ENCODE measurements at regions not wholly inside any gene's neighbourhood (a gene's known extent, or its start where the extent isn't known, plus 50 kb on each side); places are given as distances from the start of the nearest gene placed in this dataset.

DNA sequence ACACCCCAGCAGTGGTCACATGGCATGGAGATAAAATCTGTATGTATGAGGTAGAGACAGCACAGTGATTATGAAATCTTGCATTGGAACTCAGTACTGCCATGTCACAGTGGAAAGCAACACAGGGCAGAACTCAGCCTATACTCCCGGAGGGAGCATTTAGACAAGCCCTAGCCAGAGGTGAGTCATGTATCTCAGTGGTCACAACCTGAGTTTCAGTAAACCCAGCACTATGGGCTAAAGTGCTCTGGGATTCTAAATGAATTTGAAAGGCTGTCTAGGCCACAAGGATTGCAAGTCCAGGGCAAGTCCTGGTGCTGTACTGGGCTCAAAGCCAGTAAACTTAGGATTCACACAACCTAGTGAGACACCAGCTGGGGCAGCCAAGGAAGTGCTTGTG, 1717.1 kb upstream of the RAG2 start:
- no peak for DNase-seq (ENCODE audit: low read depth in 2 of 3, low spot score in 2 of 3)

- DNase-seq (ENCODE audit: low read depth in 2 of 3, low spot score in 2 of 3): no peak
Measured at GRCh38 chr11:38307455-38307854, 1709.4 kb upstream of the RAG2 start.

- DNase-seq (ENCODE audit: low read depth in 2 of 3, low spot score in 2 of 3): no peak
Measured at GRCh38 chr11:38305682-38306081, 1707.6 kb upstream of the RAG2 start.

GRCh38 chr11:38304926-38305325, 1706.9 kb upstream of the RAG2 start:
- no peak for DNase-seq (ENCODE audit: low read depth in 2 of 3, low spot score in 2 of 3)

- no peak for DNase-seq (ENCODE audit: low read depth in 2 of 3, low spot score in 2 of 3)
Measured at GRCh38 chr11:38302564-38302963, 1704.5 kb upstream of the RAG2 start.

GRCh38 chr11:38300570-38300969, 1702.5 kb upstream of the RAG2 start:
- no peak for DNase-seq (ENCODE audit: low read depth in 2 of 3, low spot score in 2 of 3)

GRCh38 chr11:38296211-38296776, 1698.3 kb upstream of the RAG2 start:
- DNase-seq (ENCODE audit: low read depth in 2 of 3, low spot score in 2 of 3): no peak

DNA sequence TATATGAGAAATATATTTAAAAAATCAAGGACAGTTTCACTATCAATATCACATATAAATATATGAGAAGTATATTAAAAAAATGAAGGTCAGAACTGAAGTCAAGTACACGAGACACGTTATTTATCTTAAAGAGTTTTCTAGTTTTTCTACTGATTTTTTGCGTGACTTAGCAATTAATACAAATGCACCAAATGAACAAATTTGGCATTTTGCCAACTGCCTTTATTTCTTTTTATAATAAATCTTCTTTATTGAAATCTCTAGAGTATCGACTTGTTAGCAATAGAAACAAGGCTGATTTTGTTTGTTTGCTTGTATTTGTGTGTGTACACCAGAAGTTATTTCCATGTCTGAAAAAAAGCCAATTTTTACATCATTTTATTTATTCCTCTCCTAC, 1684.7 kb upstream of the RAG2 start:
- no peak for DNase-seq (ENCODE audit: low read depth in 2 of 3, low spot score in 2 of 3)

DNA sequence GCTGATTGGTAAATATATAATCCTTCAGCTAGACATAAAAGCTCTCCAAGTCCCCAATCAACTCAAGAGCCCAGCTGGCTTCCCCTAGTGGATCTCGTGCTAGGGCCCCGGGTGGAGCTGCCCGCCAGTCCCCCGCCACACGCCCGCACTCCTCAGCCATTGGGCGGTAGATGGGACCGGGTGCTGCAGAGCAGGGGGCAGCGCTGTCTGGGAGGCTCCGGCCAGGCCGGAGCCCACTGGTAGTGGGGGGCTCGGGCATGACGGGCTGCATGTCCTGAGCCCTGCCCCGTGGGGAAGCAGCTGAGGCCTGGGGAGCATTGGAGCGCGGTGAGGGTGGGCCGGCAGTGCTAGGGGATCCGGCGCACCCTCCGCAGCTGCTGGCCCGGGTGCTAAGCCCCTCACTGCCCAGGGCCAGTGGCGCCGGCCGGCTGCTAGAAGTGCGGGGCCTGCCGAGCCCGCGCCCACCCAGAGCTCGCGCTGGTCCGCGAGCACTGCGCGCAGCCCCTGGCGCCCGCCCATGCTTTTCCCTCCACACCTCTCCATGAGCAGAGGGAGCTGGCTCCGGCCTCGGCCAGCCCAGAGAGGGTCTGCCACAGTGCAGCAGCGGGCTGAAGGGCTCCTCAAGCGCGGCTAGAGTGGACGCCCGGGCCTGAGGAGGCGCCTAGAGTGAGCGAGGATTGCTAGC, 1680.6 kb upstream of the RAG2 start:
- no peak for DNase-seq (ENCODE audit: low read depth in 2 of 3, low spot score in 2 of 3)

DNA sequence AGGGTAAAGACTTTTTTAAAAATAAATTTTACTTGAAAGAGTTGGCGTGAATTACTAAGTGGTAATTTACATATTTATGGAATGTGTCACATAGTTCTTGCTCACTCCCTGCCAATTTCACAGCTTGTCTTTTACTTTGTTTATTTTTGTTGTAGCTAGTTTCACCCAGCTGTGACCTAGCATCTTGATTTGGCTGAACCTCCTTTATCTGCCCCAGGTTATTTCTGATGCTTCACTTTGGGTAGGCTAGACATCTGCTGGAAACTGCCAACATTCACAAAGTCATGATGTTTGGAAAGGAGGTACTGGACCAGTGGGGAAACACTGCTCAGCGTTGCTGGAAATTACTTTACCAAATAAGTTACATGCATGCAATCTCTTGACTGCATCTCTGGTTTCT, 1676.0 kb upstream of the RAG2 start:
- no peak for DNase-seq (ENCODE audit: low read depth in 2 of 3, low spot score in 2 of 3)

GRCh38 chr11:38272376-38272775, 1674.3 kb upstream of the RAG2 start:
- no peak for DNase-seq (ENCODE audit: low read depth in 2 of 3, low spot score in 2 of 3)

GRCh38 chr11:38266691-38267090, 1668.7 kb upstream of the RAG2 start:
- no peak for DNase-seq (ENCODE audit: low read depth in 2 of 3, low spot score in 2 of 3)

GRCh38 chr11:38256436-38256835, 1658.4 kb upstream of the RAG2 start:
- DNase-seq (ENCODE audit: low read depth in 2 of 3, low spot score in 2 of 3): no peak

GRCh38 chr11:38254913-38255312, 1656.9 kb upstream of the RAG2 start:
- DNase-seq (ENCODE audit: low read depth in 2 of 3, low spot score in 2 of 3): no peak

GRCh38 chr11:38252620-38253019, 1654.6 kb upstream of the RAG2 start:
- DNase-seq (ENCODE audit: low read depth in 2 of 3, low spot score in 2 of 3): no peak

GRCh38 chr11:38246451-38246850, 1648.4 kb upstream of the RAG2 start:
- DNase-seq (ENCODE audit: low read depth in 2 of 3, low spot score in 2 of 3): no peak

DNA sequence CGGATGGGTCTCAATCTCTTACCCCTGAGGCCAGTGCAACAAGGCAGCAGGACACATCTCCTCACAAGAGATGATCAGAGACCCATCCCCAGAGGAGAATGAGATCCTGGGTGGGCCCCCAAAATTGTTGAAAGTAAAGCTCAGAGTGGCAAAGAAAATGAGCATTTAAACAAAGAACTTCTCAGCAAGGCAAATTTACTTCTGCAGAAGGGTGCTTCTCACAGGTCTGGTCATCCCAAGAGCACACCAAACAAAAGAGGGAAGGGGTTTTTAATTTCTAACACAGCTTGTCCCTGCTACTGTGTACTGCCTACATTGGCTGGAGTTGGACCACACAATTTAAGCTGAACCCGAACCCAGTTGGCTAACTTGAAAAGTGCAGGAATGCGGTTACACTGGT, 1628.6 kb upstream of the RAG2 start:
- DNase-seq (ENCODE audit: low read depth in 2 of 3, low spot score in 2 of 3): peak in 2 of 3 donors; percentile 1 to 20

GRCh38 chr11:38221295-38221694, 1623.3 kb upstream of the RAG2 start:
- DNase-seq (ENCODE audit: low read depth in 2 of 3, low spot score in 2 of 3): no peak

DNA sequence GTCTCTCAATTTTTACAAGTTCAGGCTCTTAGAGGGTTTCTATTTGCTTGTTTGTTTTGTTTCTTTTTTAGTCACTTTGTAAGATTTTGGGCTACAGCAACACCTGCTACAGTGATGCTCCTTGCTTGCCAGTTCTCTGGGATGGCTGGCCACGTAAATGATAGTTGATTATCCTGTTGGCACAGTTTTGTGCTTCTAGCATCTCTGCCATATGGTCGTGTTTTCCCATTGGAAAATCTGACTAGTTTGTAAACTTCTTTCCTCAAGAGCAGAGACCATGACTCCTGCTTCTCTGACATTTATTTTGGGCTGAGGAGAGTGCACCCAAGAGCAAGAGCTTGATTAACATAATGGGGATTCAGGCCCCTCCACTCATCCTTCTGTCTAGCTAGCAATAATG, 1621.6 kb upstream of the RAG2 start:
- no peak for DNase-seq (ENCODE audit: low read depth in 2 of 3, low spot score in 2 of 3)

GRCh38 chr11:38208951-38209350, 1610.9 kb upstream of the RAG2 start:
- no peak for DNase-seq (ENCODE audit: low read depth in 2 of 3, low spot score in 2 of 3)

- DNase-seq (ENCODE audit: low read depth in 2 of 3, low spot score in 2 of 3): no peak
Measured at GRCh38 chr11:38206663-38207062, 1608.6 kb upstream of the RAG2 start.

DNA sequence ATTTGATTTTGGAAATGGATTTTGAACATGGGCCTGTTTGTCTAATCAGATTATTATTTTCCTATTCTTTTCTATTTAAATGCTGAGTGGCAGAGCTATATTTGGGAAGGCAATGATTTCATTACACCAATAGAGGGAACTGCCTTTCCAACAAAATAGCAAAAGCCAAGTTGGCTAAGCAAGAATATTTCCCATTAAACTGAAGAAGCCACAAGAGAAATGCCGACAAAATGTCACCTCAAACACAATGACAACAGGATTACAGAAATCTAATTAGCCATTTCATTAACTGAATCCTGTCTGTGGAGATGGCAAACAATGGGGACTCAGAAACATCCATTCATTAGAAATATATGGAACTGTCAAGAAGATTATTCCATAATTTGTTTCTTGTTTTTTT, 1593.1 kb upstream of the RAG2 start:
- no peak for DNase-seq (ENCODE audit: low read depth in 2 of 3, low spot score in 2 of 3)

Data from hematopoietic multipotent progenitor cell (in vitro differentiated cells).